PFSK-1 (cell line): ENCODE measurements at regions not wholly inside any gene's neighbourhood (a gene's known extent, or its start where the extent isn't known, plus 50 kb on each side); places are given as distances from the start of the nearest gene placed in this dataset.

Source experiments
- FOXP2 ChIP-seq: optimal IDR thresholded peaks from 2 replicates; pipeline ENCODE3; 2011; ENCODE audit warnings: borderline replicate concordance, control low read depth, inconsistent platforms; ENCODE audit not compliant: insufficient read depth; ENCODE audit errors: extremely low read length, extremely low read depth
- POLR2AphosphoS5 ChIP-seq: IDR thresholded peaks from 2 replicates; pipeline ENCODE4 v1.6.1; 2012; ENCODE audit warnings: low read depth, mild to moderate bottlenecking, control low read depth, low read length, moderate library complexity
- REST ChIP-seq, 2 experiments: IDR thresholded peaks; 2 replicates each; pipeline versions ENCODE4 v1.6.1 to v1.8.0; 2011 to 2012; ENCODE audit warnings: low read depth in 2 of 2, low read length in 2 of 2, control low read depth in 1 of 2, inconsistent platforms in 1 of 2, mild to moderate bottlenecking in 1 of 2, moderate library complexity in 1 of 2; ENCODE audit not compliant: insufficient read depth in 1 of 2
- SIN3A ChIP-seq: IDR thresholded peaks from 2 replicates; pipeline ENCODE4 v1.6.1; 2012; ENCODE audit warnings: mild to moderate bottlenecking, low read length, moderate library complexity, borderline replicate concordance; ENCODE audit not compliant: insufficient read depth
- TAF1 ChIP-seq: IDR thresholded peaks from 2 replicates; pipeline ENCODE4 v1.6.1; 2012; ENCODE audit warnings: low read length, control low read depth, borderline replicate concordance; ENCODE audit not compliant: insufficient read depth

- TF ChIP-seq TAF1, result no peak
- TF ChIP-seq FOXP2, result no peak
- TF ChIP-seq SIN3A, result no peak
- TF ChIP-seq POLR2AphosphoS5, result no peak
- no peak for TF ChIP-seq REST (IDR thresholded peaks at IDR 0.05; ENCODE audit: insufficient read depth in 1 of 2, low read depth in 2 of 2, low read length in 2 of 2)
These were observed 297.9 kb upstream of the ARGLU1 start for GRCh38 chr13:106865716-106866440.

GRCh38 chr13:106859533-106859904 is 291.6 kb upstream of the ARGLU1 start:
- TF ChIP-seq SIN3A (no peak), POLR2AphosphoS5 (no peak), REST (IDR thresholded peaks at IDR 0.05; ENCODE audit: insufficient read depth in 1 of 2, low read depth in 2 of 2, low read length in 2 of 2) (no peak), TAF1 (no peak), FOXP2 (no peak)

GRCh38 chr13:106858903-106859532 is 291.1 kb upstream of the ARGLU1 start:
- TF ChIP-seq FOXP2, result no peak
- no peak for TF ChIP-seq TAF1
- TF ChIP-seq POLR2AphosphoS5, result no peak

- TF ChIP-seq POLR2AphosphoS5 (no peak), REST (IDR thresholded peaks at IDR 0.05; ENCODE audit: insufficient read depth in 1 of 2, low read depth in 2 of 2, low read length in 2 of 2) (no peak), FOXP2 (no peak), SIN3A (no peak), TAF1 (no peak)
These were observed 284.5 kb upstream of the ARGLU1 start for GRCh38 chr13:106852436-106852835.

- TF ChIP-seq POLR2AphosphoS5, result no peak
- TF ChIP-seq TAF1, result no peak
- no peak for TF ChIP-seq FOXP2
- no peak for TF ChIP-seq REST (IDR thresholded peaks at IDR 0.05; ENCODE audit: insufficient read depth in 1 of 2, low read depth in 2 of 2, low read length in 2 of 2)
These were observed 283.2 kb upstream of the ARGLU1 start for GRCh38 chr13:106850973-106851650.
